HG02852 (cell line): ENCODE measurements at regions not wholly inside any gene's neighbourhood (a gene's known extent, or its start where the extent isn't known, plus 50 kb on each side); places are given as distances from the start of the nearest gene placed in this dataset.

Experiments
- ATAC-seq: cut with Tn5 transposase; IDR thresholded peaks from one replicate; pipeline ENCODE4 v1.9.1; 2021; ENCODE audit warnings: mild to moderate bottlenecking, moderate library complexity; ENCODE audit not compliant: unreplicated experiment

- no peak for ATAC-seq
These were observed 132.8 kb upstream of the ACVR2A start for GRCh38 chr2:147712051-147712450.

- no peak for ATAC-seq
These were observed 133.8 kb upstream of the ACVR2A start for GRCh38 chr2:147711031-147711430.

- no peak for ATAC-seq
These were observed 135.2 kb upstream of the ACVR2A start for GRCh38 chr2:147709655-147710054.

GRCh38 chr2:147703171-147703570 lies 141.7 kb upstream of the ACVR2A start:
- no peak for ATAC-seq

GRCh38 chr2:147698166-147698565 lies 146.7 kb upstream of the ACVR2A start:
- no peak for ATAC-seq

- ATAC-seq: no peak
These were observed 148.4 kb upstream of the ACVR2A start for GRCh38 chr2:147696426-147696825.

- peak; percentile 100 for ATAC-seq
These were observed 155.5 kb upstream of the ACVR2A start for GRCh38 chr2:147689220-147689909.

- ATAC-seq: no peak
These were observed 156.6 kb upstream of the ACVR2A start for GRCh38 chr2:147688242-147688641.

- no peak for ATAC-seq
These were observed 158.5 kb upstream of the ACVR2A start for GRCh38 chr2:147686365-147686764.

- no peak for ATAC-seq
These were observed 159.9 kb upstream of the ACVR2A start for GRCh38 chr2:147684903-147685302.

GRCh38 chr2:147683380-147683779 lies 161.4 kb upstream of the ACVR2A start:
- ATAC-seq: no peak

- no peak for ATAC-seq
These were observed 163.7 kb upstream of the ACVR2A start for GRCh38 chr2:147681093-147681492.

- ATAC-seq: no peak
These were observed 164.8 kb upstream of the ACVR2A start for GRCh38 chr2:147679955-147680531.

- ATAC-seq: no peak
These were observed 165.5 kb upstream of the ACVR2A start for GRCh38 chr2:147679191-147679954.

GRCh38 chr2:147665105-147665504 lies 179.7 kb upstream of the ACVR2A start:
- no peak for ATAC-seq

- peak; percentile 29 for ATAC-seq
These were observed 180.9 kb upstream of the ACVR2A start for GRCh38 chr2:147663962-147664361.

- ATAC-seq: peak; percentile 88
These were observed 181.5 kb upstream of the ACVR2A start for GRCh38 chr2:147663153-147663961.

GRCh38 chr2:147662221-147662620 lies 182.6 kb upstream of the ACVR2A start:
- ATAC-seq: no peak

- ATAC-seq: no peak
These were observed 184.1 kb upstream of the ACVR2A start for GRCh38 chr2:147660680-147661079.

- no peak for ATAC-seq
These were observed 185.8 kb upstream of the ACVR2A start for GRCh38 chr2:147659051-147659450.
